DMS53 treated with DMSO at 0.1 percent for 48 hours (cell line): ENCODE measurements at regions not wholly inside any gene's neighbourhood (a gene's known extent, or its start where the extent isn't known, plus 50 kb on each side); places are given as distances from the start of the nearest gene placed in this dataset.

Experiments
- DNase-seq: peaks from one replicate; lab custom pipeline; 2025; ENCODE audit not compliant: unreplicated experiment; lab: John Stamatoyannopoulos, UW

GRCh38 chr12:84689638-84690037 is 223.0 kb downstream of the SLC6A15 start:
- no peak for DNase-seq

- no peak for DNase-seq
Measured at GRCh38 chr12:84685379-84685778, 227.2 kb downstream of the SLC6A15 start.

GRCh38 chr12:84676787-84677186 is 235.8 kb downstream of the SLC6A15 start:
- DNase-seq = no peak

- no peak for DNase-seq
Measured at GRCh38 chr12:84661786-84662185, 250.8 kb downstream of the SLC6A15 start.

- DNase-seq = no peak
Measured at GRCh38 chr12:84660139-84660538, 252.5 kb downstream of the SLC6A15 start.

GRCh38 chr12:84658877-84659276 is 253.7 kb downstream of the SLC6A15 start:
- DNase-seq = no peak

- DNase-seq = no peak
Measured at GRCh38 chr12:84656705-84657104, 255.9 kb downstream of the SLC6A15 start.

GRCh38 chr12:84653482-84653881 is 259.1 kb downstream of the SLC6A15 start:
- DNase-seq = no peak

GRCh38 chr12:84648425-84648824 is 264.2 kb downstream of the SLC6A15 start:
- no peak for DNase-seq

GRCh38 chr12:84644908-84645307 is 267.7 kb downstream of the SLC6A15 start:
- DNase-seq = no peak

GRCh38 chr12:84643993-84644392 is 268.6 kb downstream of the SLC6A15 start:
- no peak for DNase-seq

GRCh38 chr12:84641940-84642545 is 270.6 kb downstream of the SLC6A15 start:
- DNase-seq = no peak

GRCh38 chr12:84638811-84639368 is 273.7 kb downstream of the SLC6A15 start:
- DNase-seq = no peak

GRCh38 chr12:84637926-84638325 is 274.7 kb downstream of the SLC6A15 start:
- DNase-seq = no peak

GRCh38 chr12:84636801-84637290 is 275.8 kb downstream of the SLC6A15 start:
- DNase-seq = no peak

- DNase-seq = no peak
Measured at GRCh38 chr12:84634526-84634925, 278.1 kb downstream of the SLC6A15 start.

- DNase-seq = no peak
Measured at GRCh38 chr12:84632556-84632955, 280.0 kb downstream of the SLC6A15 start.

GRCh38 chr12:84631020-84631419 is 281.6 kb downstream of the SLC6A15 start:
- DNase-seq = no peak

GRCh38 chr12:84627593-84627992 is 285.0 kb downstream of the SLC6A15 start:
- no peak for DNase-seq

GRCh38 chr12:84624601-84625000 is 288.0 kb downstream of the SLC6A15 start:
- DNase-seq = no peak

- peak; percentile 14 for DNase-seq
Measured at GRCh38 chr12:84619053-84619571, 293.5 kb downstream of the SLC6A15 start.

GRCh38 chr12:84607170-84607819 is 305.3 kb downstream of the SLC6A15 start:
- no peak for DNase-seq
